Prostate gland (tissue), 2 donors: ENCODE measurements at regions not wholly inside any gene's neighbourhood (a gene's known extent, or its start where the extent isn't known, plus 50 kb on each side); places are given as distances from the start of the nearest gene placed in this dataset.
A peak's percentile ranks its signal among the peaks of the same experiment; 100 is the strongest.

Source experiments
- DNase-seq: peaks from one replicate; pipeline ENCODE4 v3.0.0-alpha.2; 2019; ENCODE audit warnings: low spot score
- H3K27ac ChIP-seq, 2 donors: fragments of 200-600 bp; sonication (generic); 2 replicates each; pipeline ENCODE4 v1.5.1; 2017 to 2019
- H3K27me3 ChIP-seq: fragments of 200-600 bp; sonication (generic); replicated peaks from 2 replicates; pipeline ENCODE4 v1.5.1; 2019; ENCODE audit not compliant: insufficient read depth
- H3K36me3 ChIP-seq, 2 donors: fragments of 200-600 bp; sonication (generic); 1 replicate in 1 of 2; 2 replicates in 1 of 2; pipeline versions ENCODE4 v1.5.1 to v1.8.1; 2017 to 2019
- H3K4me1 ChIP-seq: fragments of 200-600 bp; sonication (generic); replicated peaks from 2 replicates; pipeline ENCODE4 v1.5.1; 2019
- H3K4me3 ChIP-seq, 2 donors: fragments of 200-600 bp; sonication (generic); 2 replicates each; pipeline ENCODE4 v1.5.1; 2017 to 2019
- H3K9me3 ChIP-seq: fragments of 200-600 bp; sonication (generic); 2 replicates; pipeline ENCODE4 v1.5.1; 2017
- POLR2A ChIP-seq: fragments of 450-650 bp; IDR thresholded peaks from one replicate; pipeline ENCODE4 v1.6.1; 2016; ENCODE audit warnings: antibody characterized with exemption, mild to moderate bottlenecking
- POLR2AphosphoS5 ChIP-seq: sonication (generic); formaldehyde crosslinking; IDR thresholded peaks from one replicate; pipeline ENCODE4 v1.6.1; 2017; ENCODE audit warnings: antibody characterized with exemption
- WGBS: methylation state at CpG from one replicate; pipeline ENCODE4 v1.1.5; 2018; 5-methylcytosine and 5-hydroxymethylcytosine counted together
- intact Hi-C: fragments of 100-400 bp; cut with DNase I; formaldehyde crosslinking; loops from one replicate; pipeline ENCODE4 v1.14.2; 2022
- TF ChIP-seq, protein P1 (sequence below), 4 experiments: fragments of 200-600 bp in 2 of 4; fragments of 450-650 bp in 2 of 4; sonication (generic) in 2 of 4; IDR thresholded peaks; 1 replicate in 3 of 4; 2 replicates in 1 of 4; pipeline ENCODE4 v1.5.1; 2016 to 2019; ENCODE audit warnings: antibody characterized with exemption in 4 of 4, mild to moderate bottlenecking in 2 of 4, moderate library complexity in 2 of 4

DNA sequence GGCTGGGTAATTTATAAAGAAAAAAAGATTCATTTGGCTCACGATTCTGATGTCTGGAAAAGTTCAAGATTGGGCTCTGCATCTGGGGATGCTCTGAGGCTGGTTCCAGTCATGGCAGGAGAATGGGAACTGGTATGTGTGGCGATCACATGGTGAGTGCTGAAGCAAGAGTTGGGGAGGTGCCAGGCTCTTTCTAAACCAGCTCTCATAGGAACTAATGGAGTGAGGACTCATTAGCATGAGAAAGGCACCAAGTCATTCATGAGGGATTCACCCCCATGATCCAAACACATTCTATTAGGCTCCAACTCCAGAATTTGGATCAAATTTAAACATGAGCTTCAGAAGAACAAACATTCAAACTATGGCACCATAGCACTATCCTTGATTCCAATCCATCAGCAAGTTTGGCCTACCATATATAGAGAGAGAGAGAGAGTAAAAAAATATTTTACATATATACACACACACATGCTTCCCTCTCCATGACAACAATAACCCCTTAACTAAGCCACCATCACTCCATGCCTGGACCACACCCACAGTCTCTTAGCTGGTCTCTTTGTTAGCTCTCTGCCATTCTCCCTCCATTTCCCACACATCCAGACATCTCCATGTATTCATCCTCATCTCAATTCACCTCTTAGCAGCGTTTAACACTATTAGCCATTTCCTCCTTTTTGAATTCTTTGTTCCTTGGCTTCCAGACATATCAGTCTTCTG, 57.9 kb downstream of the NPY start:
- DNase-seq: no peak
- H3K27ac ChIP-seq: no peak overlapping the region
- no peaks in the 10 kb centered on the region for H3K4me1 ChIP-seq
- TF ChIP-seq POLR2A: no peak
- no peak for TF ChIP-seq POLR2AphosphoS5
- TF ChIP-seq, protein P1, sequence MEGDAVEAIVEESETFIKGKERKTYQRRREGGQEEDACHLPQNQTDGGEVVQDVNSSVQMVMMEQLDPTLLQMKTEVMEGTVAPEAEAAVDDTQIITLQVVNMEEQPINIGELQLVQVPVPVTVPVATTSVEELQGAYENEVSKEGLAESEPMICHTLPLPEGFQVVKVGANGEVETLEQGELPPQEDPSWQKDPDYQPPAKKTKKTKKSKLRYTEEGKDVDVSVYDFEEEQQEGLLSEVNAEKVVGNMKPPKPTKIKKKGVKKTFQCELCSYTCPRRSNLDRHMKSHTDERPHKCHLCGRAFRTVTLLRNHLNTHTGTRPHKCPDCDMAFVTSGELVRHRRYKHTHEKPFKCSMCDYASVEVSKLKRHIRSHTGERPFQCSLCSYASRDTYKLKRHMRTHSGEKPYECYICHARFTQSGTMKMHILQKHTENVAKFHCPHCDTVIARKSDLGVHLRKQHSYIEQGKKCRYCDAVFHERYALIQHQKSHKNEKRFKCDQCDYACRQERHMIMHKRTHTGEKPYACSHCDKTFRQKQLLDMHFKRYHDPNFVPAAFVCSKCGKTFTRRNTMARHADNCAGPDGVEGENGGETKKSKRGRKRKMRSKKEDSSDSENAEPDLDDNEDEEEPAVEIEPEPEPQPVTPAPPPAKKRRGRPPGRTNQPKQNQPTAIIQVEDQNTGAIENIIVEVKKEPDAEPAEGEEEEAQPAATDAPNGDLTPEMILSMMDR (IDR thresholded peaks at IDR 0.05): no peak
- WGBS: 75% methylated on average over 3 of the region's 3 CpGs
- intact Hi-C loops: no loop called here
- no peaks in the 10 kb centered on the region for H3K36me3 ChIP-seq
- H3K9me3 ChIP-seq: no peaks in the 10 kb centered on the region
- no peak overlapping the region for H3K4me3 ChIP-seq
- H3K27me3 ChIP-seq: peaks cover 4% of the 10 kb centered on the region

DNA sequence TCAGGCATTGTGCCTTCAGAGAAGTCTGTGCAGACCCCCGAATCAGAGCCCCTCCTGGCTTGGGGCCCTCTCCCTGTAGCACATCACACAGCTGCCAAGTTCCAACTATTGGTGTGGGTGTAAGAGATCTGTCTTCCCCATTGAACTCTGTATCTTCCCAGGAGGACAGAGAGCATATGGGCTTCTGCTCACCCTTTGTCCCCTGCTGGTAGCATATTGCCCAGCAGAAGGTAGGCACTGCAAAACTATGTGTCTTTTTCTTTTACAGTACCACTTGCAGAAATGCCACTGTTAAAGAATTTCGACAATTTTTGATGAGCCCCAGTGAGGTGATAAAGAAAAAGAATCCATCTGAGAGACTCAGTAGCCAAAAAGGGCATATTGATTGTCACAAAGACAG, 59.6 kb downstream of the NPY start:
- 70% methylated on average over 2 of the region's 2 CpGs for WGBS
- H3K36me3 ChIP-seq: no peaks in the 10 kb centered on the region
- no peaks in the 10 kb centered on the region for H3K9me3 ChIP-seq
- no peak overlapping the region for H3K4me3 ChIP-seq
- no peak overlapping the region for H3K27ac ChIP-seq
- no peaks in the 10 kb centered on the region for H3K4me1 ChIP-seq
- intact Hi-C loops: no loop called here
- DNase-seq: no peak
- H3K27me3 ChIP-seq: peaks cover 4% of the 10 kb centered on the region
- TF ChIP-seq POLR2A (no peak), POLR2AphosphoS5 (no peak)
- TF ChIP-seq, protein P1 (IDR thresholded peaks at IDR 0.05): no peak

DNA sequence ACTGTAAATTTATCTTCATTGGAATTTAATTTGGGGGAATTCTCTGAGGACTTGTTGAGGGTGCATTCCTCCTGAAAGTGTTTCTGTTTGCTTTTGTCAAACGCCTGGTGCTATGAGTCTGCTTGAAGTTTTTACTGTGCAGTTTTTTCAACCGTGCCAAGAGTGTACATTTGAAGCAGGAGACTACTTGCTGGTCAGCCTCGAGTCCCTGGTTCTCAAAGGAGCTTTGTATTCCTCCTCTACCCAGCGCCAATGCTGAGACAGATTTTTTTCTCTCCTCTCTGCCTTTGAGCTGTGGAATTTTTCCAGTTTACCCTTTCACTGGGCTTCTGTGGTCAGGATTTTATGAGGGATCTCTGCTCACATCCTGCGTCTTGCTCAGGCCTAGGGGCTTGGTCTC, 62.1 kb downstream of the NPY start:
- Histone ChIP-seq H3K4me3 (no peak overlapping the region), H3K27me3 (no peaks in the 10 kb centered on the region), H3K27ac (no peak overlapping the region), H3K36me3 (no peaks in the 10 kb centered on the region), H3K9me3 (no peaks in the 10 kb centered on the region), H3K4me1 (no peaks in the 10 kb centered on the region)
- intact Hi-C loops: no loop called here
- WGBS: 15% methylated on average over 5 of the region's 5 CpGs
- TF ChIP-seq POLR2A (no peak), POLR2AphosphoS5 (no peak)
- TF ChIP-seq, protein P1 (IDR thresholded peaks at IDR 0.05): no peak
- DNase-seq: peak; percentile 6

DNA sequence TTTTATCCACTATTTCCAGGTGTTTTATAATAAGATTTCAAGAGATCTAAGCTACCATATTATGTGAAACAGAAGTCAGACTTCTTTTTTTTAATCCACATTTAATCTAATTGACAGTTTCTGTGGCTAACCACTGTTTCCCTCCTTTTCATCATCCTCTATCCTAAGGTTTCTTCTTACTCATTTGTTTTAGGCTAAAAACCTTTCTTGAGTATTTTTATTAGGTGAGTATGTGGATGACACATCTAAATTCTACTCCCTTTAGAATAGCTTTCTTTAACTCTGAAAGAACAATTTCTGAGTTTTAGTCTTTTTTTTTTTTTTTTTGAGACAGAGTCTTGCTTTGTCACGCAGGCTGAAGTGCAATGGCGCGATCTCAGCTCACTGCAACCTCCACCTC, 62.7 kb downstream of the NPY start:
- Histone ChIP-seq H3K9me3 (no peaks in the 10 kb centered on the region), H3K27me3 (no peaks in the 10 kb centered on the region), H3K36me3 (no peaks in the 10 kb centered on the region), H3K4me1 (no peaks in the 10 kb centered on the region), H3K4me3 (no peak overlapping the region), H3K27ac (no peak overlapping the region)
- intact Hi-C loops: no loop called here
- no peak for DNase-seq
- TF ChIP-seq POLR2A (no peak), POLR2AphosphoS5 (no peak)
- 96% methylated on average over 3 of the region's 3 CpGs for WGBS

DNA sequence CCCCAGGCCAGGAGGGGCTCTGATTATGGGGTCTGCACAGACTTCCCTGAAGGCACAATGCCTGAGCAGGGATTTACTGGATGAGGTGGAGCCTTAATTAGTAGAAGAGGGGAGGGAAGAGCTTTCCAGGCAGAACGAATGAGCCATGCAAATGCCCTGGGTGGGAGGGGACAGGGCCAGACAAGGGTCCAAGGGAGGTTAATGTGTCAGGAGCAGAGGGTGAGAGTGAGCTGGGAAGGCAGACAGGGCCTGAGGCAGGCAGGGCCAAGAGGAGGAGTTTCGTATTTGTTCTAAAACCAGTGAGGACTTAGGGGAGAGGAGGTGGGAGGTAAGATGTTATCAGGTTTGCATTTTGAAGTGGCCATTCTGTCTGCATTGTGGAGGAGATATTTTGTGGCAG, 65.3 kb downstream of the NPY start:
- 63% methylated on average over 2 of the region's 2 CpGs for WGBS
- no peak overlapping the region for H3K27ac ChIP-seq
- TF ChIP-seq, protein P1 (IDR thresholded peaks at IDR 0.05): no peak
- no peak for TF ChIP-seq POLR2A
- no peak for TF ChIP-seq POLR2AphosphoS5
- H3K9me3 ChIP-seq: no peaks in the 10 kb centered on the region
- no peaks in the 10 kb centered on the region for H3K36me3 ChIP-seq
- H3K4me3 ChIP-seq: no peak overlapping the region
- intact Hi-C loops: no loop called here
- DNase-seq: no peak
- H3K27me3 ChIP-seq: no peaks in the 10 kb centered on the region
- H3K4me1 ChIP-seq: no peaks in the 10 kb centered on the region
